ENCODE measurements at regions not wholly inside any gene's neighbourhood (a gene's known extent, or its start where the extent isn't known, plus 50 kb on each side); places are given as distances from the start of the nearest gene placed in this dataset.

GRCh38 chr7:84722086-84722485, 464.8 kb downstream of the SEMA3D start (continued):
- TF ChIP-seq E4F1 (IDR thresholded peaks at IDR 0.05; ENCODE audit: borderline replicate concordance, partially characterized antibody): no peak
- TF ChIP-seq ZBTB4 (CRISPR knock-in tag; IDR thresholded peaks at IDR 0.05): no peak
- TF ChIP-seq TCF3 (IDR thresholded peaks at IDR 0.05; ENCODE audit: borderline replicate concordance, insufficient read depth, low read depth, low read length): no peak
- TF ChIP-seq PAX8 (IDR thresholded peaks at IDR 0.05): no peak
- no peak for TF ChIP-seq TCF7 (IDR thresholded peaks at IDR 0.05; ENCODE audit: borderline replicate concordance)
- no peak for TF ChIP-seq NKRF (conservative IDR thresholded peaks at IDR 0.05)
- TF ChIP-seq NFIC (IDR thresholded peaks at IDR 0.05; ENCODE audit: low read depth, low read length): no peak
- TF ChIP-seq MXI1 (IDR thresholded peaks at IDR 0.05; ENCODE audit: low read depth, low read length): no peak

All from GM12878 (cell line).